KMS-11 (cell line): ENCODE measurements at regions not wholly inside any gene's neighbourhood (a gene's known extent, or its start where the extent isn't known, plus 50 kb on each side); places are given as distances from the start of the nearest gene placed in this dataset.

ENCODE experiments used
- H2AFZ ChIP-seq: fragments of 200-600 bp; sonication (generic); 2 replicates; pipeline ENCODE4 v1.6.1; 2016; ENCODE audit warnings: antibody characterized with exemption, mixed run types, low read depth
- H3K27ac ChIP-seq: fragments of 200-600 bp; sonication (generic); 2 replicates; pipeline ENCODE4 v1.6.1; 2016; ENCODE audit warnings: mild to moderate bottlenecking, mixed run types
- H3K27me3 ChIP-seq: fragments of 200-600 bp; sonication (generic); 2 replicates; pipeline ENCODE4 v1.6.1; 2017; ENCODE audit warnings: mild to moderate bottlenecking, low read depth, mixed run types, moderate library complexity; ENCODE audit not compliant: insufficient read depth
- H3K36me3 ChIP-seq: fragments of 200-600 bp; sonication (generic); 2 replicates; pipeline ENCODE4 v1.6.1; 2017; ENCODE audit warnings: mild to moderate bottlenecking, mixed run types; ENCODE audit not compliant: insufficient read depth
- H3K4me1 ChIP-seq: fragments of 200-600 bp; sonication (generic); 2 replicates; pipeline ENCODE4 v1.6.1; 2016; ENCODE audit warnings: mild to moderate bottlenecking, low read depth, mixed run types; ENCODE audit not compliant: poor library complexity, severe bottlenecking
- H3K4me2 ChIP-seq: fragments of 200-600 bp; sonication (generic); 2 replicates; pipeline ENCODE4 v1.7.0; 2016; ENCODE audit warnings: mild to moderate bottlenecking, mixed run types
- H3K4me3 ChIP-seq: fragments of 200-600 bp; sonication (generic); IDR thresholded peaks from 2 replicates; pipeline ENCODE4 v1.6.1; 2017; ENCODE audit warnings: low read depth, low read length, mixed read lengths; ENCODE audit not compliant: insufficient read depth
- H3K79me2 ChIP-seq: fragments of 200-600 bp; sonication (generic); 2 replicates; pipeline ENCODE4 v1.6.1; 2016; ENCODE audit warnings: low read depth, mixed run types; ENCODE audit not compliant: insufficient read depth
- H3K9ac ChIP-seq: fragments of 200-600 bp; sonication (generic); 2 replicates; pipeline ENCODE4 v1.6.1; 2016; ENCODE audit warnings: mild to moderate bottlenecking, mixed run types
- H4K20me1 ChIP-seq: fragments of 200-600 bp; sonication (generic); 2 replicates; pipeline ENCODE4 v1.6.1; 2016; ENCODE audit warnings: mild to moderate bottlenecking, mixed run types; ENCODE audit not compliant: insufficient read depth
- CTCF ChIP-seq: fragments of 200-600 bp; sonication (generic); conservative IDR thresholded peaks from 2 replicates; pipeline ENCODE4 v1.6.1; 2017; ENCODE audit warnings: low read depth, mild to moderate bottlenecking, antibody characterized with exemption, low read length, moderate library complexity, mixed read lengths

DNA sequence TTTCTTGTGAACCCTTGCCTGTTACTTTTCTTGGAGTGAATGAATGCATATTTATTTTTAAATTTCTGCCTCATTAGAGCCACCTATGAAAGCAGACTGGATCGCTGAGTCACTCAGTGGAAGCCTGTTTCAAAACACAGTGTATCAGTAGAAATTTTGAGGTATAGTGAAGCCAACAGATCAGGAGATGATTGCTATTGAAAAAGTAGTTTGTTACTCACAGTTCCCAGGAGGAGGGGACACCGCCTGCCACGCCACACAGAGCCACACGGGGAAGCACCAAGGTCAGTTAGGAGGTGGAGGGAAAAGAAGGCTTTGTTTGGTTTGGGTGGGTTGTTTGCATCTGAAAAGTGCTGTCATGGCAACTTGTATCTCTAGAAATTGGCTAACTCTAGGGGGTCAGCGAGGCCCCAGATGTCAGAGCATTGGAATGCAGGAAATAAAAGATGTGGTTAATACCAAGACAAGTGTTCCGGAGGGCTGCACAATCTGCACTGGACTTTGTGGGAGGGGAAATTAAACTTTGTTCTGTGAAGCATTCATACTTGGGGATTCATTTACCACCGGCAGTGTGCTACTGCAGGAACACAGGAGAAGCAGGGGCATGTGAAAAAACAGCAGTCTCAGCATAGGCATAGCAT lies 106.4 kb upstream of the SDK1 start:
- TF ChIP-seq CTCF: no peak
- Histone ChIP-seq H3K4me3 (no peak overlapping the region), H2AFZ (no peak overlapping the region), H3K27me3 (no peaks in the 10 kb centered on the region), H3K27ac (no peak overlapping the region), H3K79me2 (no peaks in the 10 kb centered on the region), H3K4me2 (no peak overlapping the region), H3K4me1 (no peaks in the 10 kb centered on the region), H3K9ac (no peak overlapping the region), H3K36me3 (no peaks in the 10 kb centered on the region), H4K20me1 (no peaks in the 10 kb centered on the region)

DNA sequence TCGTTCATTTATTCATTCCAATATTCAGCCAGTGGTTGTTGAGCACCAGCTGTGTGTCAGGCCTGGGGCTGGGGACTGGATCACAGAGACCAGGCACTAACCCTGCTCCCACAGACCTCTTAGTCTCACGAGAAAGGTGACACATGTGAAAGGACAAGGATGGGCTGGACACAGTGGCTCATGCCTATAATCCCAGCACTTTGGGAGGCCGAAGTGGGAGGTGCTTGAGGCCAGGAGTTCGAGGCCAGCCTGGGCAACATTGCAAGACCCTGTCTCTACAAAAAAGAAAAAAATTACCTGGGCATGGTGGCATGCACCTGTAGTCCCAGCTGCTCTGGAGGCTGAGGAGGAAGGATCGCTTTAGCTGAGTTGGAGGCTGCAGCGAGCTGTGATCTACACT lies 105.9 kb upstream of the SDK1 start:
- H2AFZ ChIP-seq: no peak overlapping the region
- H4K20me1 ChIP-seq: no peaks in the 10 kb centered on the region
- H3K4me2 ChIP-seq: no peak overlapping the region
- no peaks in the 10 kb centered on the region for H3K4me1 ChIP-seq
- no peaks in the 10 kb centered on the region for H3K79me2 ChIP-seq
- no peaks in the 10 kb centered on the region for H3K27me3 ChIP-seq
- H3K9ac ChIP-seq: no peak overlapping the region
- TF ChIP-seq CTCF: no peak
- no peak overlapping the region for H3K27ac ChIP-seq
- H3K36me3 ChIP-seq: no peaks in the 10 kb centered on the region
- H3K4me3 ChIP-seq: no peak overlapping the region

- Histone ChIP-seq H3K9ac (no peak overlapping the region), H3K79me2 (no peaks in the 10 kb centered on the region), H3K36me3 (no peaks in the 10 kb centered on the region), H3K27me3 (no peaks in the 10 kb centered on the region), H3K4me1 (no peaks in the 10 kb centered on the region), H4K20me1 (no peaks in the 10 kb centered on the region), H2AFZ (no peak overlapping the region), H3K4me3 (no peak overlapping the region), H3K27ac (no peak overlapping the region), H3K4me2 (no peak overlapping the region)
- TF ChIP-seq CTCF: no peak
These were observed 104.2 kb upstream of the SDK1 start for GRCh38 chr7:3196629-3197400.

DNA sequence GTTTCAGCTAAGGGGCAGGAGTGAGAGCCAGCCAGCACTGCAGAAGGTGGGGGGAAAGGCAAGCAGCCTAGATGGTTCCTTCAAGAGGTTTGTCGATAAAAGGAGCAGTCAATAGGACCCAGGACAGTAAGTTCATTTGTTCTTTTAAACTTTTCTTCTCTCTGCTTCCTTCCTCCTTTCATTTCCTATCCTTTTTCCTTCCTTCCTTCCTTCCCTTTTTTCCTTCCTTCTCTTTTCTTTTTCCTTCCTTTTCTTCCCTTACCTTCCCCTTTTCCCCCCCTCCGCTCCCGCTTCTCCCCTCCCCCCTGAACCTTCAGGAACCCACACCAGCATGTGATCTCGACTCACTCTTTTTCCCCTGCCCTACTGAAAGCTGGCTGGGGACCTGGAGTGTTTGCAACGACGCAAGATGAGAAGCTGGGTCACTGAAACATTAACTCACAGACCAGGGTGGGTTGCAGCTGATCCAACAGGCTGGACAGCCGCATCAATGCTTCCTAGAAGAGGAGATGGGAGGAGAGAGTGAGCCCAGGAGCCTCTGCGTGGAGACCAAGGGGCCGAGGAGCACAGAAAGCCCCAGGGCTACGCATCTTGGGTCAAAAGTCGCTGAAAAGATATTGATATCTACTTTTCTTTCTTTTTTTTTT lies 103.4 kb upstream of the SDK1 start:
- Histone ChIP-seq H3K4me1 (no peaks in the 10 kb centered on the region), H3K79me2 (no peaks in the 10 kb centered on the region), H3K27ac (no peak overlapping the region), H3K4me3 (no peak overlapping the region), H3K27me3 (no peaks in the 10 kb centered on the region), H3K4me2 (no peak overlapping the region), H4K20me1 (no peaks in the 10 kb centered on the region), H2AFZ (no peak overlapping the region), H3K36me3 (no peaks in the 10 kb centered on the region), H3K9ac (no peak overlapping the region)
- TF ChIP-seq CTCF: no peak
